GM12892 (cell line): ENCODE measurements at regions not wholly inside any gene's neighbourhood (a gene's known extent, or its start where the extent isn't known, plus 50 kb on each side); places are given as distances from the start of the nearest gene placed in this dataset.

ENCODE experiments used
- DNase-seq: peaks from one replicate; pipeline ENCODE4 v3.0.0; 2011; ENCODE audit not compliant: insufficient read length
- FAIRE-seq: peaks from 2 replicates; lab custom pipeline; 2011; peaks lifted over from hg19 to GRCh38; lab: Jason Lieb, UNC
- POLR2A ChIP-seq: IDR thresholded peaks from 2 replicates; pipeline ENCODE4 v1.6.1; 2011; ENCODE audit warnings: low read depth, low read length, control low read depth
- POLR2AphosphoS5 ChIP-seq: IDR thresholded peaks from 2 replicates; pipeline ENCODE4 v1.6.1; 2011; ENCODE audit warnings: low read depth, low read length, control low read depth
- TAF1 ChIP-seq: IDR thresholded peaks from 2 replicates; pipeline ENCODE4 v1.6.1; 2011; ENCODE audit warnings: low read depth, mild to moderate bottlenecking, control low read depth, low read length, borderline replicate concordance

DNA sequence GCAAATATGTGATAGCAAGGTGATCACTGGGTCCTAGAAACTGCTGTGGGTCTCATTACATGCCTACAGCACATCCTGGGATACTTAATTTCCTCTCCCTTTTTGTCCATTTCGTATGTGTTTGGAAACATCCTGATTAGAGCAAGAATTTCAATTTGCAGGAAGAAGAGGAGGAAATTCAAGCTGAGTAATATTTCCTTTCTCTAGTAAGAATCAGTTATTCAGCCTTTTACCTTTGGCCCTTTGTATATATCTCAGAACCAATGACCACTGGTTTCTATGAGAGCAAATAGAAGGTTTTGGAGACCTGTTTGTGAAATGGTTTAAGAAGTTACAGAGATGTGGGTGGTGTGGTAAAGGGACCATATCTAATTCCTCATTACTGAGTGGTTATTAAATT is 171.6 kb downstream of the RMI1 start:
- DNase-seq (no peak), FAIRE-seq (no peak)
- no peak for TF ChIP-seq TAF1
- no peak for TF ChIP-seq POLR2A
- no peak for TF ChIP-seq POLR2AphosphoS5

DNA sequence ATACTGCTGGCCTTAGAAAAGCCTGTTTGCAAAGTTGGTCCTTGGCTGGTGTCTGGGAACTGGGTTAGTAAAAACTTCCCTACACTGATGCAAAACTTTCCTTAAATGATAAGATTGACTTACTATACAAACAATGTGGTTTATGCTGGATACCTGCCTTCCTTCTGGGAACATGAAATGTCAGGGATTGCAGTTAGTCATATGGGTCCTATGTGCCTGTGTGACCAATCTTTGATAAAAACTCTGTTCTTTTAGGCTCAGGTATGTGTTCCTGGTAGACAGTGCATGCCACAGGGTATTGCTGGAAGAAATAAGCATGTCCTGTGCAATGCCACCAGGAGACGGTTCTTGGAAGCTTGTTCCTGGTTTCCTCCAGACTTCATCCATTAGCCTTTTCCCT is 173.3 kb downstream of the RMI1 start:
- no peak for TF ChIP-seq POLR2AphosphoS5
- no peak for TF ChIP-seq POLR2A
- no peak for TF ChIP-seq TAF1
- DNase-seq (no peak), FAIRE-seq (no peak)

DNA sequence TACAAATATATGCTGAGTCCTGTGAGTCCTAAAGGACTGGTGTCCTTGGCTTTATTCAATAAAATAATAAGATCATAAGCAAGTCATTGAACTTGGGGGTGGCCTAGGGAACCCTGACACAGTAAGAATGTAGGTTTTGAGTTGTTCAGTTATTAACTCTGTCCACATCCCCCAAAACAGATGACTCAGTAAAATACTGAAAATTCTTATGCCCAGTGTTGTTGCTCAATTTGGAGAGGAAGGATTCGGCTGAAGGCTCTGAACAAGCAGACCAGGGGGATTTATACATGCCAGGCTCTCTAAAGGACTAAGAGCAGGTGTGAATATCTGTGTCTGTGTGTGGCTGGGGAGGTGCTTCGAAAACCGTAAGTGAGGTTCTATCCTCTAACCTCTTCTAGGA is 173.7 kb downstream of the RMI1 start:
- FAIRE-seq (no peak), DNase-seq (no peak)
- no peak for TF ChIP-seq POLR2AphosphoS5

DNA sequence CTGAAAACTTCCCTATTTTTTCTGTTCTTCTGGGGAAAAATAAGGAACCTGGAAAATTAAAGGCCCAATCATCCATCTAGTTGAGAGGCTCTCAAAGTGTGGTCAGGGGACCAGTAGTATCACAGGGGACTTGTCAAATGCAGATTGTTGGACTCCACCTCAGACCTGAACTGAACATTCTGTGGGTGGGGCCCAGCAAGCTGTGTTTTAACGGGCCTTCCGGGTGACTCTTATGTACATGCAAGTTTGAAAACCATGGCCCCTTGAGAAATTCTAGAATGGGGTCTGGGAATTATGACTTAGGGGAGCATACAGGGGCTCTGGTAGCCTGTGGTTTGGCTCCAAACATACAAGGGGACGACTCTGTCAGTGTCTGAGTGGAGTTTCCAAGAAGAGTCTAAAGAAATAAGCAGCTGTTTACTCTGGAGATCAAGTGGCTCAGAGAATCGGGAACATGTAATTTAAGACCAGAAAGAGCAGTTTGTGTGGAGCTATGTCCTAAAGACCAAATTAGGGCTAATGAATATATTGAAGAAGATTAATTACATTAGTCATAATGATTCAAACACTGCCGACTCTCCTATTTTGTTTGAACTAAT is 177.4 kb downstream of the SLC28A3 start:
- TF ChIP-seq POLR2AphosphoS5 (no peak), TAF1 (no peak), POLR2A (no peak)
- no peak for FAIRE-seq
- no peak for DNase-seq

DNA sequence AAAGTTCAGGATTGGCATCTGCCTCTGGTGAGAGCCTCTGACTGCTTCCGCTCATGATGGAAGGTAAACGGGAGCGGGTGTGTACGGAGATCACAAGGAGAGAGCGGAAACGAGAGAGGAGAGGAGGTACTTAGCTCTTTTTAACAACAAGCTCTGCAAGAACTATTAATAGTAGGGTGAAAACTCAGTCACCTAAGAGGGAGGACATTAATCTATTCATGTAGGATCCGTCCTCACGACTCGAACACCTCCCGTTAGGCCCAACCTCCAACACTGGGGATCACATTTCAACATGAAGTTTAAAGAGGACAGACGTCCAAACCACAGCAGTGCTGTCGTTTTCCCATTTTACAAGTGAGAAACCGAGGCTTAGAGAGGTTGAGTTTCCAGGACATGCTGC is 173.7 kb downstream of the SLC28A3 start:
- no peak for TF ChIP-seq TAF1
- no peak for TF ChIP-seq POLR2AphosphoS5
- TF ChIP-seq POLR2A: no peak
- DNase-seq (no peak), FAIRE-seq (no peak)

DNA sequence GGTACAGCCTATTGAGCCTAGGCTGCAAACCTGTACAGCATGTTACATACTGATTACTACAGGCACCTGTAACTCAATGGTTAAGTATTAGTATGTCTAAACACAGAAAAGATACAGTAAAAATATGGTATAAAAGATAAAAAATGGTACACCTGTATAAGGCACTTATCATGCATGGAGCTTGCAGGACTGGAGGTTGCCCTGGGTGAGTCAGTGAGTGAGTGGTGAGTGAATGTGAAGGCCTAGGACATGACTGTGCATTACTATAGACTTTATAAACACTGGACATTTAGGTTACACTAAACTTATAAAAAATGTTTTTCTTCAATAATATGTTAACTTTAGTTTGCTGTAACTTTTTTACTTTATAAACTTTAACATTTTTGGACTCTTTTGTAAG is 171.3 kb downstream of the SLC28A3 start:
- FAIRE-seq (no peak), DNase-seq (no peak)
- TF ChIP-seq POLR2AphosphoS5 (no peak), POLR2A (no peak), TAF1 (no peak)

DNA sequence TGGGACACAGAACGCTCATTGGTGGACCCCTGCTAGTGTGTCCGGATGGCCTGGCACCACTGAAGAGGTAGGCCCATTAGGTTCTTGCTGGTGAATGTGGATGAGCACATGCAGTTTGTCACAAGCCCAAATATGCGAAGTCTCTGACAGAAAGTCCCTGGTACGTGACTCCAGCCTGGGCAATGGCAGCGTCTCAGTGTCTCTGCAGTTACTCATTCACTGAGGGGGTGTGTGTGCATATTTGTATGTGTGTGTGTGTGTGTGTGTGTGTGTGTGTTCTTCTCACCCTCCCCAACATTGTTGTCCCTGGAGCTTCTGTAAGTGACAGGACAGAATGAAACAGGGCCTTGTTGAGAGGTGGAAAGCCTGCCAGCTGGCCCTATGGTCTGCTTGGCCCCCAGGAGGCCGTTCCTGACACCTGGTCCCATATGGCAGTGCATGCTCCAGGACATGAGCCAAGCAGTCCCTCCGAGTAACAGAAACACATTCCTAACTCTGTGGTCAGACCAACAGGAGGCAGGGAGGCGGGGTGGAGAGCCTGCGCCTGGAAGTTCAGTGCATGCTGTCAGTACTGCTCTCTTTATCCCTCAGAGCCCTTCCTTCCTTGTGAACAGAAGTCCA is 169.9 kb downstream of the SLC28A3 start:
- TF ChIP-seq TAF1: no peak
- TF ChIP-seq POLR2A: no peak
- TF ChIP-seq POLR2AphosphoS5: no peak

DNA sequence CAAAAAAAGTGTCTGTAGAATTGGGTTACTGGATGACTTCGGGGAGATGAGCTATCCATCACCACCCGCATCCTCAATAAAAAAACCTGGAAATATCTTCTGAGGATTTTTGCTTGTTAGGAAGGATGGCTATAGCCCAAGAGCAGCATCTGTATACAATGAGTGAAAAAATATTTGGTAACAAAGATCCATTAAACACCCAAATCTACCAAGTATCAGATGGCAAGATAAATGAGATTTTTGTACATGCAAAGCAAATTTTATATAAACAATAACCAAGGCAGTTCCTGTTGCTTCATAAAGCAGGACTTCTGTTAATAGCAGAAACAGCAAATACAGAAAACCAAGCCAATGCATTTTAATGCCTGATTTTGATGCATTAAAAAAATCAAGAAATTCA is 166.6 kb downstream of the SLC28A3 start:
- FAIRE-seq (no peak), DNase-seq (no peak)
- no peak for TF ChIP-seq POLR2A
- no peak for TF ChIP-seq TAF1
- no peak for TF ChIP-seq POLR2AphosphoS5

More for the DNA sequence above, 169.9 kb downstream of the SLC28A3 start:
- no peak for FAIRE-seq
- no peak for DNase-seq

DNA sequence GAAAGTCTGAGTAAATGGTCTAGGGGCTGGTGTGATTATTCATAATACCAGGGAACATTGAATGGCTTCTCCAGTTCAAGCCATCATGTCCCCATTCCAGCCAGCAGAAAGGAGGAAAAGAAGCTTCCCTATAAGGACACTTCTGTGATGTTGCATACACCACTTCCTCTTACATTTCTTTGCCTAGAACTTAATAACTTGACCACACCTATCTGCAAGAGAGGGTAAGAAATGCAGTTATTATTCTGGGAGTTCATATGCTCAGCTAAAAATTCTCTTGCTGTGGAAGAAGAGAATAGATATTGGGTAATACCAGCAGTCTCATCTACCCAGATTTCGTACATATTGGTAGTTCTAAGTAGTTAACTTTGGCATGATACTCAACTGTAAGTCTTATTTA is 166.1 kb downstream of the SLC28A3 start:
- peak; percentile 36 for FAIRE-seq
- DNase-seq: no peak
- TF ChIP-seq POLR2AphosphoS5: no peak

DNA sequence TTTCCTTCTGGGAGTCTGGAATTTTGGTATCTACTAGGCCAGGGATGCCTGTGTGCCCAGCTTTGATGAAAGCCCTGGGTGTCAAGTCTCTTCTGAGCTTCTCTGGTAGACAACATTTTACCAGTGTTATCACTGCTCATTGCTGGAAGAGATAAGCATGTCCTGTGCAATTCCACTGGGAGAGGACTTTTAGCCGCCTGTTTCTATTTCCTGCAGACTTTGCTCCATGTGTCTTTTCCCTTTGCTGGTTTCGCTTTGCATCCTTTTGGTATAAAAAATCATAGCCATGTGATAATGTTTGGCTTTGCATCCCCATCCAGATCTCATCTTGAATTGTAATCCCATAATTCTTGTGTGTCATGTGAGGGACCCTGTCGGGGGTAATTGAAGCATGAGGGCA is 163.2 kb downstream of the SLC28A3 start:
- FAIRE-seq (no peak), DNase-seq (no peak)
- no peak for TF ChIP-seq POLR2AphosphoS5
- TF ChIP-seq TAF1: no peak
- TF ChIP-seq POLR2A: no peak

DNA sequence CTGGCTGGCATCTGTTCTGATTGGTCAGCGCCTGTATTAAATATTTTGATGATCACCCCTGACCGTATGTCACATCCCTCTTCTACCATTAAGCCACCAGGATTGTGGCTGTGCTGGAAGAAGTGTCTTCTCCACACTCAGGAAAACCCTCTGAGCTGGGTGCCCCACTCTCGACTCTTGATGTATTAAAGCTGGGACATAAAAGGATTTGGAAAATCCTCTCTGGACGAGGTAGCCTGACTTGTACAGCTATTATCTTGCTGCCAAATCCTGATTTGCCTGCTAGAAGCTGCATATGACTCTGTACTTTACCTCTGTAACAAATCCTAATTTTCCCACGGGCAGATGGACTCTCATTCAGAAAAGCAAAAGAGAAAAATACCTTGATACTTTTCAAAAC is 161.0 kb downstream of the SLC28A3 start:
- DNase-seq: no peak
- no peak for TF ChIP-seq POLR2AphosphoS5
- no peak for TF ChIP-seq POLR2A
- FAIRE-seq: no peak

DNA sequence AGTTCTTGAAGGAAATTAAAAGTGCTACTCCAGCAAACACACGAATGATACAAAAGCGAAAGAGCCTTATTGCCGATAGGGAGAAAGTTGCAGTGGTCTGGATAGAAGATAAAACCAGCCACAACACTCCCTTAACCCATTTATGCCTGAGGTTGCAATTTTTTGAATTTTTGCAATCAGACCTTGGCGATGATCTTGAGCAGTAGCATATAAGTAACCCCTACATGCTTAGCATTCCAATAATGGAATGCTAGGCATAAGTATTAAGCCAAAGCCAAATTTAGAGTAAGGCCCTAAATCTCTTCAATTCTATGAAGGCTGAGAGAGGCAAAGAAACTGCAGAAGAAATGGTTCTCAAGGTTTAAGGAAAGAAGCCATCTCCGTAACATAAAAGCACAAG is 153.5 kb downstream of the SLC28A3 start:
- DNase-seq (no peak), FAIRE-seq (no peak)
- TF ChIP-seq POLR2A (no peak), POLR2AphosphoS5 (no peak), TAF1 (no peak)
